Endothelial cell of umbilical vein (primary cell): ENCODE measurements at regions not wholly inside any gene's neighbourhood (a gene's known extent, or its start where the extent isn't known, plus 50 kb on each side); places are given as distances from the start of the nearest gene placed in this dataset.

Experiments used
- GATA2 ChIP-seq: IDR thresholded peaks from 2 replicates; pipeline ENCODE4 v1.7.0; 2011; ENCODE audit warnings: low read depth, mild to moderate bottlenecking, moderate library complexity, mixed read lengths, low read length; ENCODE audit not compliant: insufficient read length, insufficient read depth
- MYC ChIP-seq: IDR thresholded peaks from one replicate; pipeline ENCODE4 v1.6.1; 2011; ENCODE audit warnings: mild to moderate bottlenecking, low read depth, low read length
- POLR2A ChIP-seq: IDR thresholded peaks from 2 replicates; pipeline ENCODE4 v1.6.1; 2012; ENCODE audit warnings: low read depth, mild to moderate bottlenecking, control low read depth, low read length
- TF ChIP-seq, protein P1 (sequence below), 2 donors: IDR thresholded peaks; 1 replicate in 1 of 2; 2 replicates in 1 of 2; pipeline ENCODE4 v1.5.1; 2011; ENCODE audit warnings: low read length in 2 of 2, mild to moderate bottlenecking in 2 of 2, moderate library complexity in 2 of 2, control low read depth in 1 of 2, inconsistent platforms in 1 of 2, low read depth in 1 of 2; ENCODE audit not compliant: insufficient read depth in 1 of 2; ENCODE audit errors: extremely low read depth in 1 of 2

DNA sequence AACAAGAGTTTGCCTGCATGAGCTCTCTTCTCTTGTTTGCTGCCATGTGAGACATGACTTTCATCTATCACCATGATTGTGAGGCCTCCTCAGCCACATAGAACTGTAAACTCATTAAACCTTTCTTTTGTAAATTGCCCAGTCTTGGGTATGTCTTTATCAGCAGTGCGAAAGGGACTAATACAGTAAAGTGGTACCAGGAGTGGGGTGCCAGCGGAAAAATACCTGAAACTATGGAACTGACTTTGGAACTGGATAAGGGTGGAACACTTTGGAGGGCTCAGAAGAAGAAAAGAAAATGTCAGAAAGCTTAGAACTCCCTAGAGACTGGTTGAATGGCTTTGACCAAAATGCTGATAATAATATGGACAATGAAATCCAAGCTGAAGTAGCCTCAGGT is 260.9 kb downstream of the DSC3 start:
- TF ChIP-seq, protein P1, sequence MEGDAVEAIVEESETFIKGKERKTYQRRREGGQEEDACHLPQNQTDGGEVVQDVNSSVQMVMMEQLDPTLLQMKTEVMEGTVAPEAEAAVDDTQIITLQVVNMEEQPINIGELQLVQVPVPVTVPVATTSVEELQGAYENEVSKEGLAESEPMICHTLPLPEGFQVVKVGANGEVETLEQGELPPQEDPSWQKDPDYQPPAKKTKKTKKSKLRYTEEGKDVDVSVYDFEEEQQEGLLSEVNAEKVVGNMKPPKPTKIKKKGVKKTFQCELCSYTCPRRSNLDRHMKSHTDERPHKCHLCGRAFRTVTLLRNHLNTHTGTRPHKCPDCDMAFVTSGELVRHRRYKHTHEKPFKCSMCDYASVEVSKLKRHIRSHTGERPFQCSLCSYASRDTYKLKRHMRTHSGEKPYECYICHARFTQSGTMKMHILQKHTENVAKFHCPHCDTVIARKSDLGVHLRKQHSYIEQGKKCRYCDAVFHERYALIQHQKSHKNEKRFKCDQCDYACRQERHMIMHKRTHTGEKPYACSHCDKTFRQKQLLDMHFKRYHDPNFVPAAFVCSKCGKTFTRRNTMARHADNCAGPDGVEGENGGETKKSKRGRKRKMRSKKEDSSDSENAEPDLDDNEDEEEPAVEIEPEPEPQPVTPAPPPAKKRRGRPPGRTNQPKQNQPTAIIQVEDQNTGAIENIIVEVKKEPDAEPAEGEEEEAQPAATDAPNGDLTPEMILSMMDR (IDR thresholded peaks at IDR 0.05; ENCODE audit: extremely low read depth in 1 of 2, insufficient read depth in 1 of 2, low read depth in 1 of 2, low read length in 2 of 2): no peak
- no peak for TF ChIP-seq POLR2A
- TF ChIP-seq GATA2: no peak
- TF ChIP-seq MYC: no peak
